ENCODE measurements at regions not wholly inside any gene's neighbourhood (a gene's known extent, or its start where the extent isn't known, plus 50 kb on each side); places are given as distances from the start of the nearest gene placed in this dataset.

GRCh38 chr3:28958656-28959055 is 322.2 kb upstream of the RBMS3 start:
- POLR2A ChIA-PET: no interaction called here
- H3K27me3 ChIP-seq (ENCODE audit: insufficient read depth, low read length): no peaks in the 10 kb centered on the region
- intact Hi-C loops (cut with micrococcal nuclease): no loop called here

More at GRCh38 chr3:28958656-28959055, 322.2 kb upstream of the RBMS3 start:
- Histone ChIP-seq H3K4me2 (ENCODE audit: low read length) (no peak overlapping the region), H3K36me3 (ENCODE audit: control insufficient read depth in 1 of 2, insufficient read depth in 2 of 2, low read length in 2 of 2) (no peaks in the 10 kb centered on the region), H3K27ac (ENCODE audit: low read depth, low read length) (no peak overlapping the region), H3K79me2 (ENCODE audit: insufficient read depth, low read length) (no peaks in the 10 kb centered on the region), H3K9ac (ENCODE audit: low read length) (no peak overlapping the region), H3K4me1 (ENCODE audit: control insufficient read depth in 1 of 2, insufficient read depth in 2 of 2, low read length in 2 of 2) (no peaks in the 10 kb centered on the region), H4K20me1 (ENCODE audit: insufficient read depth) (no peaks in the 10 kb centered on the region), H2AFZ (ENCODE audit: low read depth, low read length, poor library complexity, severe bottlenecking) (no peak overlapping the region), H3K4me3 (replicated peaks in 1 of 2; ENCODE audit: low read depth in 1 of 2, low read length in 2 of 2) (no peak overlapping the region), H3K9me2 (ENCODE audit: insufficient read depth) (no peaks in the 10 kb centered on the region), H3K9me3 (ENCODE audit: control insufficient read depth in 1 of 2, insufficient read depth in 1 of 2, low read depth in 1 of 2, low read length in 2 of 2) (no peaks in the 10 kb centered on the region)
- ChIA-PET CTCF (no interaction called here), RAD21 (ENCODE audit: low non-redundant PET in 1 of 2, low total read pairs in 2 of 2, uncharacterized antibody in 2 of 2, unreplicated experiment in 2 of 2) (no interaction called here)
- TF ChIP-seq EZH2 (IDR thresholded peaks at IDR 0.05) (no peak), ATF3 (IDR thresholded peaks at IDR 0.05) (no peak), JUND (IDR thresholded peaks at IDR 0.05) (no peak), ZFX (IDR thresholded peaks at IDR 0.05) (no peak), RAD21 (IDR thresholded peaks at IDR 0.05; ENCODE audit: low read depth) (no peak), POLR2A (IDR thresholded peaks at IDR 0.05; ENCODE audit: borderline replicate concordance, extremely low read depth, insufficient read depth, insufficient read length) (no peak), CTCF (IDR thresholded peaks at IDR 0.05 in 2 of 3, conservative IDR thresholded peaks at IDR 0.05 in 1 of 3; ENCODE audit: borderline replicate concordance in 1 of 3, insufficient read depth in 1 of 3, low read depth in 2 of 3, low read length in 2 of 3) (no peak), SRF (IDR thresholded peaks at IDR 0.05; ENCODE audit: low read depth) (no peak), TCF7L2 (IDR thresholded peaks at IDR 0.05; ENCODE audit: borderline replicate concordance, extremely low read depth, insufficient read depth, insufficient read length) (no peak), POLR2AphosphoS5 (IDR thresholded peaks at IDR 0.05; ENCODE audit: low read depth, low read length) (no peak), EZH2phosphoT487 (IDR thresholded peaks at IDR 0.05; ENCODE audit: borderline replicate concordance) (no peak), SIN3A (IDR thresholded peaks at IDR 0.05; ENCODE audit: low read depth) (no peak), YY1 (IDR thresholded peaks at IDR 0.05; ENCODE audit: extremely low read depth, insufficient replicate concordance, low read depth, low read length) (no peak), ZNF274 (IDR thresholded peaks at IDR 0.05; ENCODE audit: low read depth, low read length) (no peak), EGR1 (IDR thresholded peaks at IDR 0.05; ENCODE audit: low read depth) (no peak), ZBTB33 (IDR thresholded peaks at IDR 0.05; ENCODE audit: extremely low read depth, insufficient replicate concordance, low read length) (no peak), CEBPB (IDR thresholded peaks at IDR 0.05; ENCODE audit: low read depth) (no peak)
- TF ChIP-seq, protein P1, sequence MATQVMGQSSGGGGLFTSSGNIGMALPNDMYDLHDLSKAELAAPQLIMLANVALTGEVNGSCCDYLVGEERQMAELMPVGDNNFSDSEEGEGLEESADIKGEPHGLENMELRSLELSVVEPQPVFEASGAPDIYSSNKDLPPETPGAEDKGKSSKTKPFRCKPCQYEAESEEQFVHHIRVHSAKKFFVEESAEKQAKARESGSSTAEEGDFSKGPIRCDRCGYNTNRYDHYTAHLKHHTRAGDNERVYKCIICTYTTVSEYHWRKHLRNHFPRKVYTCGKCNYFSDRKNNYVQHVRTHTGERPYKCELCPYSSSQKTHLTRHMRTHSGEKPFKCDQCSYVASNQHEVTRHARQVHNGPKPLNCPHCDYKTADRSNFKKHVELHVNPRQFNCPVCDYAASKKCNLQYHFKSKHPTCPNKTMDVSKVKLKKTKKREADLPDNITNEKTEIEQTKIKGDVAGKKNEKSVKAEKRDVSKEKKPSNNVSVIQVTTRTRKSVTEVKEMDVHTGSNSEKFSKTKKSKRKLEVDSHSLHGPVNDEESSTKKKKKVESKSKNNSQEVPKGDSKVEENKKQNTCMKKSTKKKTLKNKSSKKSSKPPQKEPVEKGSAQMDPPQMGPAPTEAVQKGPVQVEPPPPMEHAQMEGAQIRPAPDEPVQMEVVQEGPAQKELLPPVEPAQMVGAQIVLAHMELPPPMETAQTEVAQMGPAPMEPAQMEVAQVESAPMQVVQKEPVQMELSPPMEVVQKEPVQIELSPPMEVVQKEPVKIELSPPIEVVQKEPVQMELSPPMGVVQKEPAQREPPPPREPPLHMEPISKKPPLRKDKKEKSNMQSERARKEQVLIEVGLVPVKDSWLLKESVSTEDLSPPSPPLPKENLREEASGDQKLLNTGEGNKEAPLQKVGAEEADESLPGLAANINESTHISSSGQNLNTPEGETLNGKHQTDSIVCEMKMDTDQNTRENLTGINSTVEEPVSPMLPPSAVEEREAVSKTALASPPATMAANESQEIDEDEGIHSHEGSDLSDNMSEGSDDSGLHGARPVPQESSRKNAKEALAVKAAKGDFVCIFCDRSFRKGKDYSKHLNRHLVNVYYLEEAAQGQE (IDR thresholded peaks at IDR 0.05; ENCODE audit: low read depth): no peak
- TF ChIP-seq, protein P2, sequence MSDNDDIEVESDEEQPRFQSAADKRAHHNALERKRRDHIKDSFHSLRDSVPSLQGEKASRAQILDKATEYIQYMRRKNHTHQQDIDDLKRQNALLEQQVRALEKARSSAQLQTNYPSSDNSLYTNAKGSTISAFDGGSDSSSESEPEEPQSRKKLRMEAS (IDR thresholded peaks at IDR 0.05): no peak
- no TSS peak for BruUV-seq (replicated peaks)
- ATAC-seq: no peak
- no peak for DNase-seq (ENCODE audit: low read depth, low spot score)

Data from HCT116 (cell line).